Activated CD8-positive, alpha-beta memory T cell treated with anti-CD3 and anti-CD28 coated beads, Interleukin-2, amount 10 ng/mL, durations not matched to agents 7 days and 5 days (primary cell): ENCODE measurements at regions not wholly inside any gene's neighbourhood (a gene's known extent, or its start where the extent isn't known, plus 50 kb on each side); places are given as distances from the start of the nearest gene placed in this dataset.
"Not testable (repeated sequence)": the region's sequence is repeated elsewhere in the genome, so short reads cannot be mapped to it uniquely, and the experiment has no call there.

ENCODE experiments used
- ATAC-seq: fragments of 150-1000 bp; cut with Tn5 transposase; one replicate; pipeline ENCODE4 v1.10.0; 2021; ENCODE audit warnings: moderate library complexity
- CTCF ChIA-PET: fragments of 350-600 bp; sonication (Branson Sonifier 250); formaldehyde crosslinking; loops from one replicate; lab custom pipeline; 2021; ENCODE audit warnings: antibody characterized with exemption; lab: Charles Lee
- DNase-seq: peaks from one replicate; pipeline ENCODE4 v3.0.0-alpha.2; 2020
- H3K27ac Mint-ChIP-seq: one replicate; pipeline ENCODE4 v1.8.0; 2021; ENCODE audit warnings: mild to moderate bottlenecking, mixed read lengths
- H3K27me3 Mint-ChIP-seq: one replicate; pipeline ENCODE4 v1.8.0; 2021; ENCODE audit warnings: mixed read lengths
- H3K36me3 Mint-ChIP-seq: one replicate; pipeline ENCODE4 v1.8.0; 2021; ENCODE audit warnings: mild to moderate bottlenecking, mixed read lengths
- H3K4me1 Mint-ChIP-seq: one replicate; pipeline ENCODE4 v1.8.0; 2021; ENCODE audit warnings: mixed read lengths
- H3K4me3 Mint-ChIP-seq: one replicate; pipeline ENCODE4 v1.8.0; 2021; ENCODE audit warnings: mild to moderate bottlenecking, moderate library complexity, mixed read lengths
- H3K9me3 Mint-ChIP-seq: one replicate; pipeline ENCODE4 v1.8.0; 2022; ENCODE audit warnings: low read depth, mixed read lengths

DNA sequence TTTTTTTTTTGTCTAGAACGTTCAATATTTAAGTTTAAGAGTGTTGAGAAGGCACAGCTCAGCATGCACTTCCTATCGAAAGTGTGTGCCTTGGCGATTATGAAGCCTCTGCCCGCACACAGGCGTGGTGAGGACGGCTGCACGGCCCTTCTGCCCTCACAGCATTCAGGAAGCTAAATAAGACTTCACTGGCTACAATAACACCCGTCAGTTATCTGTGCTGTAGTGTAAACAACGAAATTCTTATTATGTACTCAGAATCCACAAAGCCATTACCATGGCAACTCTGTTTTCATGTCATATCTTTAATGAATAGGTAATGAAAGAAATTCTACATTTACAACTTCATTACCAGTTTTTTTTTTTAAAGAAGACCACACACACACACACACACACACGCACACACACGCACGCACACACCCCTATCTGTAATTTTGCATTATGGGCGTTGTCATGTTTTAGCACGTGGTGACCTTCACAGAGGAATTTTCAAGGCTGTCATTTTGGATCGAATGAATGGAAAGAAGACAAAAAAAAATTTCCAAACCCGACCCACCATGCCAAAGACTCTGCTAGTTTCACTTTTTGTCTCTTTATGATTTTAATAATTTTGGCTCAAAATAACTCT, 254.8 kb upstream of the CTBP2 start:
- Mint-ChIP-seq H3K4me1 (no peaks in the 10 kb centered on the region), H3K27ac (no peak overlapping the region), H3K9me3 (no peaks in the 10 kb centered on the region), H3K36me3 (no peaks in the 10 kb centered on the region), H3K27me3 (no peaks in the 10 kb centered on the region), H3K4me3 (no peak overlapping the region)
- CTCF ChIA-PET: no interaction called here
- no peak for ATAC-seq
- DNase-seq: no peak

DNA sequence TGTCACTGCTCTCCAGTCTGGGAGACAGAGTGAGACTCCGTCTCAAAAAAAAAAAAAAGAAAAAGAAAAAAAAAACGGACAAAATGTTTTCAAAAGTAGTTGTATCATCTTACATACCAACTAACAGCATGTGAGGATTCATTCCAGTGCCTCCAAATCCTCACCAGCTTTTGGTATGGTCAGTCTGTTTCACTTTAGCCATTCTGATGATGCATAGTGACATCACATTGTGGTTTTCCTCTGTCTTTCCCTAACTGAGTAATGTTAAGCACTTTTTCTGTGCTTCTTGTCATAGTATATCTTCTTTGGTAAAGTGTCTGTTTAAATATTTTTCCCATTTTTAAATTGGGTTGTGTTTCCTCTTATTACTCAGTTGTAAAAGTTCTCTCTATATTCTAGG, 251.4 kb upstream of the CTBP2 start:
- H3K36me3 Mint-ChIP-seq: no peaks in the 10 kb centered on the region
- no peak for DNase-seq
- no peaks in the 10 kb centered on the region for H3K27me3 Mint-ChIP-seq
- H3K4me1 Mint-ChIP-seq: no peaks in the 10 kb centered on the region
- H3K27ac Mint-ChIP-seq: no peak overlapping the region
- H3K9me3 Mint-ChIP-seq: no peaks in the 10 kb centered on the region
- no peak overlapping the region for H3K4me3 Mint-ChIP-seq
- no peak for ATAC-seq
- CTCF ChIA-PET: no interaction called here

DNA sequence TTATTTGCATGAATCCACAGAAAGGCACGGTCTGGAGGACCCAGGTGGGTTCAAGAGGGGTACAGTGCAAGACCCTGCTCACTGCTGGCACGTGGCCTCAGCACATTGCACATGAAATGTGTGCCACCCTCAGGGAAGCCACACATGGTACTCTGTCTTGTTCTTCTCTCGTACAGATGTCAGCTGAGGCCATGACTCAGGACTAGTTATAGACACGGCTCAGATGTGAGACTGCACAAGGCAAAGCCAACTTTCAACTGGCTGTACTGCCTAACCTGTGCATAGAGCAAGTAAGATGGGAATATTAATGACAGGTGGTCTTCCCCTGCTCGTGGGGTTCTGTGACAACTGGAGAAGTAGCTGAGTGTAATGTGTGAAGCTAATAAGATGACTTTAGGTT, 249.4 kb upstream of the CTBP2 start:
- H3K27ac Mint-ChIP-seq: no peak overlapping the region
- DNase-seq (no peak), ATAC-seq (no peak)
- no peak overlapping the region for H3K4me3 Mint-ChIP-seq
- no peaks in the 10 kb centered on the region for H3K36me3 Mint-ChIP-seq
- CTCF ChIA-PET: no interaction called here
- H3K9me3 Mint-ChIP-seq: no peaks in the 10 kb centered on the region
- no peaks in the 10 kb centered on the region for H3K4me1 Mint-ChIP-seq
- H3K27me3 Mint-ChIP-seq: no peaks in the 10 kb centered on the region

DNA sequence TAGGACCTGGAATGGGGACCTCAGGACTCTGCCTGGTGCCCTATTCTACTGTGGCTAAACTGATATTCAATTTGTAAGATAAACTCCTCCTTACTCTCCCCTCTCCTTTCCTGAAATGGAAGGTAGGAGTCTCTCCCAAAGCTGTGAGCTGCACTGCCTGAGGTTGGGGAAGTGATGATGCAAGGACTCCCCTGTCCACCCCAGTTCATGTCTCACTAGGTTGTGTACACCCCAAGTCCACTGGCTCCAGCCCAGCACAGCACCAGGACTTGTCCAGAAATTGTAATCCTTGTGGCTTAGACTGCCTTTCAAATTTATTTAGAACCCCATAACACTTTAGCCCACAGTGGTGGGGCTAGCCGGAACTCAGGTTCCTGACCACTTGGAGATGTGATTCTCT, 247.2 kb upstream of the CTBP2 start:
- H3K4me3 Mint-ChIP-seq: no peak overlapping the region

DNA sequence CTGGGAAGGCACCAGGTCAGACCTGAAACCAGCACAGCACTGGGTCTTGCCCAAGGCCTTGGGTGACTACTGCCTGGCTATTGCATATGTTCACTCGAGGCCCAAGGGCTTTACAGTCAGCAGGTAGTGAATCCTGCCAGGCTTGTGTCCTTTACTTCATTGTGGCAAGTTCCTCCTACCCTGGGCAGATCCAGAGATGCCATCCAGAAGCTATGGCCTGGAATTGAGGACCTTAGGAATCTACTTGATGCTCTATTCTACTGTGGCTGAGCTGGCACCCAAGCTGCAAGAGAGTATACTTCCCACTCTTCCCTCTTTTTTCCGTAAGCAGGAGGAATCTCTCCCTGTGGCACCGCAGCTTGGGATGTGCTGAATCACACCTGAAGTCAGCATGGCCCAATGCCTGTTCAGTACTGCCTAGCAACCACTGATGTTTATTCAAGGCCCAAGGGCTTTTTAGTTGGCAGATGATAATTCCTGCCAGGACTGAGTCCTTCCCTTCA, 246.7 kb upstream of the CTBP2 start:
- ATAC-seq: no peak
- H3K4me3 Mint-ChIP-seq: no peak overlapping the region
- H3K9me3 Mint-ChIP-seq: peaks cover 4% of the 10 kb centered on the region
- no peaks in the 10 kb centered on the region for H3K27me3 Mint-ChIP-seq
- no peak overlapping the region for H3K27ac Mint-ChIP-seq
- no peak for DNase-seq
- H3K36me3 Mint-ChIP-seq: no peaks in the 10 kb centered on the region
- CTCF ChIA-PET: no interaction called here
- no peaks in the 10 kb centered on the region for H3K4me1 Mint-ChIP-seq

More for the DNA sequence above, 247.2 kb upstream of the CTBP2 start:
- CTCF ChIA-PET: no interaction called here
- H3K36me3 Mint-ChIP-seq: no peaks in the 10 kb centered on the region
- peaks cover 4% of the 10 kb centered on the region for H3K9me3 Mint-ChIP-seq
- H3K4me1 Mint-ChIP-seq: no peaks in the 10 kb centered on the region
- ATAC-seq: no peak
- no peak overlapping the region for H3K27ac Mint-ChIP-seq
- no peak for DNase-seq
- H3K27me3 Mint-ChIP-seq: no peaks in the 10 kb centered on the region

DNA sequence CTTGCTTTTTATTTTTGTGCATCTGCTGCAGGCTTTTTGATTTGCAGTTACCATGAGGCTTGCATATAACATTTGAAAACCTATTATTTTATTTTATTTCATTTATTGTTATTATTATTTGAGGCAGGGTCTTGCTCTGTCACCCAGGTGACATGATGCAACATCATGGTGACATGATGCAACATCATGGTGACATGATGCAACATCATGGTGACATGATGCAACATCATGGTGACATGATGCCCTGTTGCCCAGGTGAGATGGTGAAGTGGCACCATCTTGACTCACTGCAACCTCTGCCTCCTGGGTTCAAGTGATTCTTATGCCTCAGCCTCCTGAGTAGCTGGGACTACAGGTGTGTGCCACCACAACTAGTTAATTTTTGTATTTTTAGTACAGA, 244.5 kb upstream of the CTBP2 start:
- H3K9me3 Mint-ChIP-seq, DNase-seq, H3K4me1 Mint-ChIP-seq, H3K27ac Mint-ChIP-seq, ATAC-seq, H3K4me3 Mint-ChIP-seq, H3K36me3 Mint-ChIP-seq, CTCF ChIA-PET, H3K27me3 Mint-ChIP-seq: not testable (repeated sequence)

DNA sequence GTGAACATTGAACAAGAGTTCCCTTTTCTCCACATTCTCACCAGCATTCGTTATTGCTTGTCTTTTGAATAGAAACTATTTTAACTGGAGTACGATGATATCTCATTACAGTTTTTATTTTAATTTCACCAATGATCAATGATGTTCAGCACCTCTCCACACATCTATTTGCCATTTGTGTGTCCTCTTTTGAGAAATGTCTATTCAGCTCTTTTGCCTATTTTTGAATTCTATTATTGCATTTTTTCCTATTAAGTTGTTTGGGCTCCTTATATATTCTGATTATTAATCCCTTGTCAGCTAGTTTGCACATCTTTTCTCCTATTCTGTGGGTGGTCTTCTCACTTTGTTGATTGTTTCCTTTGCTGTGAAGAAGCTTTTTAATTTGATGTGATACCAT, 241.1 kb upstream of the CTBP2 start:
- no peak overlapping the region for H3K27ac Mint-ChIP-seq
- no peaks in the 10 kb centered on the region for H3K4me1 Mint-ChIP-seq
- H3K9me3 Mint-ChIP-seq: peaks cover 4% of the 10 kb centered on the region
- no peak for ATAC-seq
- DNase-seq: no peak
- CTCF ChIA-PET: no interaction called here
- no peaks in the 10 kb centered on the region for H3K27me3 Mint-ChIP-seq
- H3K36me3 Mint-ChIP-seq: no peaks in the 10 kb centered on the region
- H3K4me3 Mint-ChIP-seq: no peak overlapping the region

DNA sequence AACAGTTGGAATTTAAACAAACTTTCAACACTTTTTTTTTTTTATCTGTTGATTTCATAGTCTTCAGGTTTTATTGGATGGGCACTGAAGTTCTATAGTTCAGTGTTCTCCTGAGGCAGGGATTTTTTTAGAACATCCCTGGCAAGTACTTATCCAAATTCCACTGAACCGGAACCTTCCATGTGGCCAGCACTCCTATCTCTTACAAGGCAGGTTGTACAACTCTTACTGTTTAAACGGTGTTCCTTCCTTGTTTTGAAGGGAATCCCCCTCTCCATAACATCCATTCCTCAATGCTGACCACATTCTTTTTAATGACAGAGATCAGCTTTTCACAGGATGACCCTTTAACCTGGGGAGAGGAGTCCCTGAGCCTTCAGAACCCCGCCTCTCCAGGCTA, 238.9 kb upstream of the CTBP2 start:
- DNase-seq: no peak
- no peak for ATAC-seq
- CTCF ChIA-PET: no interaction called here
- peaks cover 4% of the 10 kb centered on the region for H3K9me3 Mint-ChIP-seq
- no peaks in the 10 kb centered on the region for H3K36me3 Mint-ChIP-seq
- no peak overlapping the region for H3K4me3 Mint-ChIP-seq
- no peaks in the 10 kb centered on the region for H3K4me1 Mint-ChIP-seq
- H3K27me3 Mint-ChIP-seq: no peaks in the 10 kb centered on the region
- no peak overlapping the region for H3K27ac Mint-ChIP-seq

DNA sequence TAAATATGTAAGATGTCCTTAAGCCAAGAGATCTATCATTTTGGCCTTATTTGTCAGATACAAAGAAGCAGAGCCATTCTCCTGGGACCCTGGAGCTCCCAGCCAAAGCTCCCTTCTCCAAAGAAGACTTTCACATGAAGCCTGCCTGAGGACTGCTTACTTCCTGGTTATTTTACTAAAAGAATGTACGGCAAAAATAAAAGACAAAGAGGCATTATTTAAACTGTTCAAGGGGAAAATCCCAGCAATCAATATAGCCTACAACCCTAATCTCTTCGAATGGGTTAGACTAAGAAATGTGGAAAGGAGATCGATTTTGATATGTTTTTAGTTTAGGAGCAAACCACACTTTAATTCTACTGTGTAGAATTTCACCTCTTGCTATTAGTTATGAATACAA, 237.9 kb upstream of the CTBP2 start:
- no peak for ATAC-seq
- CTCF ChIA-PET: no interaction called here

DNA sequence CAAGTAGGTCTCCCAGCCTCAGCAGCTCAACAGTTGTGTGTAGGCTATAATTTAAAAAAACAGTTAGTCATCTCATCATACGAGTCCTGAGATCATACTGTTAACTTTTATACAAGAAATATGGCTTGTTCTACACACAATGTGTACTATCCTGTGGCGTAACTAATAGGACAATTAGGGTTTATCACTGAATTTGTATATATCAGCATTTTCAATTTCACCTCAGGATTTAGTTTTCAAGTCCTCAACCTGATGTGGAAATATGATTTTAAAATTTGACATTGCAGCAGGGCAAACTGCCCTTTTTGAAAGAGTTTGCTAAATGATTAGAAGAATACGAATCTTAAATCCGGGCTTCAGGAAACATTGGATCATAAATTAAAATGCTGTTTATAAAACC, 237.2 kb upstream of the CTBP2 start:
- ATAC-seq (no peak), DNase-seq (no peak)
- CTCF ChIA-PET: no interaction called here
- Mint-ChIP-seq H3K36me3 (no peaks in the 10 kb centered on the region), H3K27me3 (no peaks in the 10 kb centered on the region), H3K4me1 (no peaks in the 10 kb centered on the region), H3K27ac (no peak overlapping the region), H3K9me3 (no peaks in the 10 kb centered on the region), H3K4me3 (no peak overlapping the region)

More for the DNA sequence above, 237.9 kb upstream of the CTBP2 start:
- DNase-seq: no peak
- H3K4me1 Mint-ChIP-seq: no peaks in the 10 kb centered on the region
- no peak overlapping the region for H3K27ac Mint-ChIP-seq
- H3K27me3 Mint-ChIP-seq: no peaks in the 10 kb centered on the region
- no peaks in the 10 kb centered on the region for H3K36me3 Mint-ChIP-seq
- H3K9me3 Mint-ChIP-seq: peaks cover 3% of the 10 kb centered on the region
- no peak overlapping the region for H3K4me3 Mint-ChIP-seq

DNA sequence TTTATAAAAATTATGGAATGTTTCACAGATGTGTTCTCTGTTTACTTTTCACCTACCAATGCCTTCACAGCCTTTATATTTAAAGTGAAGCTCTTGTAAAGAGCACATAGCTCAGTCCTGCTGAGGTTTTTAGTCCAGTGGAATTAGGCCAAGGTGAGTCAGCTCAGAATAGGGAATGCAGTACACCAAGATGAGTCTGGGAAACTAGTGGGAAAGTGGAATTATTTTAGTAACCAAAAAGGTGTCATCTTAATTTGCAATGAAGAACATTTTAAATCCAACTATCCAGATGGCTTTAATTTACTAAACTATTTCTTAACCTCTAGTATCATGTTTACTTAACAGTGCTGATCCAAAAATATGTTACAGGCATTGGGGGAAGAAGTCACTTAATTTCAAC, 236.3 kb upstream of the CTBP2 start:
- Mint-ChIP-seq H3K4me3 (no peak overlapping the region), H3K9me3 (no peaks in the 10 kb centered on the region), H3K36me3 (no peaks in the 10 kb centered on the region), H3K4me1 (no peaks in the 10 kb centered on the region), H3K27ac (no peak overlapping the region), H3K27me3 (no peaks in the 10 kb centered on the region)
- ATAC-seq: no peak
- DNase-seq: no peak
- CTCF ChIA-PET: no interaction called here

DNA sequence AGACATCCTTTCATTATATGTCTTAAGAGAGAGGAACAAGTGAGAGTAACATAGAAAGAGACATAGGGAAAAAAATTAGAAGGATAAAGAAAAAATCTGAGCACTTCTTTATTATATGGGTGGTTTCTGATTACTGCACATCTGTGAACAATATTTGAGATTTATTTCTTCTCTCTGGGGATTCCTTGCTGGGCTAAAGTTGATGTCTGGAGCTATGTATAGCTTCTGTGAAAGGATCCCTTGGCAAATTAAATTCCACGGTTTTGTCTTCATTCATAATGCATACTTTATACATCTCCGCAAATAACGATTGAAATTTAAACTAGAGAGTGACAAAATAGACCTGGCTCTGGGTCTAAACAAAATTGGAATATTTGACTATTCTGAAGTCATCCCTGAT, 232.2 kb upstream of the CTBP2 start:
- no peaks in the 10 kb centered on the region for H3K27me3 Mint-ChIP-seq
- H3K27ac Mint-ChIP-seq: no peak overlapping the region
- no peaks in the 10 kb centered on the region for H3K4me1 Mint-ChIP-seq
- DNase-seq: no peak
- H3K36me3 Mint-ChIP-seq: no peaks in the 10 kb centered on the region
- CTCF ChIA-PET: no interaction called here
- H3K4me3 Mint-ChIP-seq: no peak overlapping the region
- peaks cover 8% of the 10 kb centered on the region for H3K9me3 Mint-ChIP-seq
- no peak for ATAC-seq

DNA sequence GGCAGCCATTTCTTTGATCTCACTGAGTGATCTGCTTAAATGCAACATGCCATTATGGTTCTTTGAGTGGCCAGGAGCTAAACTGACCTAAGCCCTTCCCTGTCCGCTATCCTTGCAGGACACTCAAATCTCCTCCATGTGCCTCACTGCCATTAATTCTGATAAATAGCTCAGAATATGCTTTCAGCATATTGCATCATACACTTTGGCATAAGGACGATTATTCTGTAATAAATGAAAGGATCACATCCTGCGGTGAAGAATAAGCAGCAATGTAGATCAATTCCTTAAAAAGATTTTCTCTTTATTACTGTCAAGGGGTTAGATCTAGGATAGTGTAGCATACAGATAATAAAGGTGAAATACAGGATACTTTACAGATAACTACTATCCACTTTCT, 231.8 kb upstream of the CTBP2 start:
- H3K9me3 Mint-ChIP-seq: peaks cover 8% of the 10 kb centered on the region
- CTCF ChIA-PET: no interaction called here
- no peaks in the 10 kb centered on the region for H3K4me1 Mint-ChIP-seq
- no peak for ATAC-seq
- no peak for DNase-seq
- no peak overlapping the region for H3K4me3 Mint-ChIP-seq
- no peak overlapping the region for H3K27ac Mint-ChIP-seq
- H3K27me3 Mint-ChIP-seq: no peaks in the 10 kb centered on the region
- H3K36me3 Mint-ChIP-seq: no peaks in the 10 kb centered on the region

DNA sequence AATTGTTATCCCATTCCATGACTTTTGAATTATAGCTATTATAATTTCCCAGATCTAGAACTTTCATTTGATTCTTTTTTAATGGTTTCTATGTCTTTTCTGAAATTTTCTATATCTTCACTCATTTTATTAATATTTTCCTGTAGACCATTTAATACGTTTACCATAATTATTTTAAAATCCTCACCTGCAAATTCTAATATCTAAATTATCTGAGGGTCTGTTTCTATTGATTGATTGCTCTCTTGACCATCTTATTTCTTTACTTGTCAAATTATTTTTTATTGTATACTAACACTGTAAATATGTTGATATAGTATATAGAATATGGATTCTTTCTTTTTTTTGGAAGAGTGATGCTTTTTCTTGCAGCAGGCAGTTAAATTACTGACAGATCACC, 229.3 kb upstream of the CTBP2 start:
- Mint-ChIP-seq H3K27me3 (no peaks in the 10 kb centered on the region), H3K9me3 (peaks cover 8% of the 10 kb centered on the region), H3K27ac (no peak overlapping the region), H3K4me3 (no peak overlapping the region), H3K4me1 (no peaks in the 10 kb centered on the region), H3K36me3 (no peaks in the 10 kb centered on the region)
- CTCF ChIA-PET: no interaction called here
- ATAC-seq (no peak), DNase-seq (no peak)

DNA sequence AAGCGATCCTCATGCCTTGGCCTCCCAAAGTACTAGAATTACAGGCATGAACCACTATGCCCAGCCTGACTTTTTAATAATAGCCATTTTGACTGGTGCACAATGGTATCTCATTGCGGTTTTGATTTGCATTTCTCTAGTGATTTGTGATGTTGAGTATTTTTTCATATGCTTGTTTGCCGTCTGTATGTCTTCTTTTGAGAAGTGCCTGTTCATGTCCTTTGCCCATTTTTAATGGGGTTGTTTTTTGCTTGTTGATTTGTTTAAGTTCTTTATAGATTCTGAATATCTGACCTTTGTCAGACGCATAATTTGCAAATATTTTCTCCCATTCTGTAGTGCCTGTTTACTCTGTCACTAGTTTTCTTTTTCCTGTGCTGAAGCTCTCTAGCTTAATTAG, 219.2 kb upstream of the CTBP2 start:
- CTCF ChIA-PET: no interaction called here
- Mint-ChIP-seq H3K27me3 (no peaks in the 10 kb centered on the region), H3K27ac (no peak overlapping the region), H3K36me3 (no peaks in the 10 kb centered on the region), H3K9me3 (peaks cover 3% of the 10 kb centered on the region), H3K4me1 (no peaks in the 10 kb centered on the region), H3K4me3 (no peak overlapping the region)
- no peak for ATAC-seq
- no peak for DNase-seq
